ENCODE measurements at regions not wholly inside any gene's neighbourhood (a gene's known extent, or its start where the extent isn't known, plus 50 kb on each side); places are given as distances from the start of the nearest gene placed in this dataset.

DNA sequence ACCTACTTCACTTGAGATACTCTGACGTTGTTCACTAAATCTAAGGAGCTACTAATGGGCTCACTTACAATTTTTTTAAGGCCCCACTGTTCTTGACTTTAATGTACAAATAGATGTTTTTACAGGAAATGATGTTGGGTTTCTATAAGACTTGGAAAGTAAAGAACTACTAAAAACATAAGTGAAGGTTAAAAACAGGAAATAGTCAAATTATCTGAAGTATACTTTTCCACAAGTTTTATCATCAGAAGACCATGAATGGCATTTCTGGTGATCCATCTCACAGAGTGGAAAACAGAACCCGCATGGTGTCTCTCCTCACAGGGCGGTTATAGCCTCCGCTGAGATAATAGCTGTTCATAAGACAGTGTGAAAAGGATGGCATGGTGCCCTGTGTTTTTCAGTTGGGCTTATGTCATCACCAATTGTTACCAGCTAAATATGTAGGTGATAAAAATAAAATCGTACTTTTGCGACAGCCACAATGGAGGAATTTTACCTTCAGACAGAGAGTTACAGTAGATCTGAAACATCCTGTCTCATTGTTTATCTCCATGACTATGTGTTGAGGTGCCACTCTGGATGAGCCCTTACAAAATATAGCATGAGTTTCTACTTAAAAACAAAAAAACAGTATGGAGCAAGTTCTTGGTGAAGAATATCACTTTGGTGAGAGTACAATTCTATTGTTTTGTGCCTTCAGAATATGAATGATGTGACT lies 462.4 kb downstream of the RAP2B start:
- TF ChIP-seq EZH2 (IDR thresholded peaks at IDR 0.05; ENCODE audit: borderline replicate concordance, low read depth, low read length, severe bottlenecking): no peak
- TF ChIP-seq, protein P1, sequence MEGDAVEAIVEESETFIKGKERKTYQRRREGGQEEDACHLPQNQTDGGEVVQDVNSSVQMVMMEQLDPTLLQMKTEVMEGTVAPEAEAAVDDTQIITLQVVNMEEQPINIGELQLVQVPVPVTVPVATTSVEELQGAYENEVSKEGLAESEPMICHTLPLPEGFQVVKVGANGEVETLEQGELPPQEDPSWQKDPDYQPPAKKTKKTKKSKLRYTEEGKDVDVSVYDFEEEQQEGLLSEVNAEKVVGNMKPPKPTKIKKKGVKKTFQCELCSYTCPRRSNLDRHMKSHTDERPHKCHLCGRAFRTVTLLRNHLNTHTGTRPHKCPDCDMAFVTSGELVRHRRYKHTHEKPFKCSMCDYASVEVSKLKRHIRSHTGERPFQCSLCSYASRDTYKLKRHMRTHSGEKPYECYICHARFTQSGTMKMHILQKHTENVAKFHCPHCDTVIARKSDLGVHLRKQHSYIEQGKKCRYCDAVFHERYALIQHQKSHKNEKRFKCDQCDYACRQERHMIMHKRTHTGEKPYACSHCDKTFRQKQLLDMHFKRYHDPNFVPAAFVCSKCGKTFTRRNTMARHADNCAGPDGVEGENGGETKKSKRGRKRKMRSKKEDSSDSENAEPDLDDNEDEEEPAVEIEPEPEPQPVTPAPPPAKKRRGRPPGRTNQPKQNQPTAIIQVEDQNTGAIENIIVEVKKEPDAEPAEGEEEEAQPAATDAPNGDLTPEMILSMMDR (IDR thresholded peaks at IDR 0.05; ENCODE audit: extremely low read depth in 1 of 2, insufficient read depth in 1 of 2, low read depth in 1 of 2, low read length in 2 of 2): no peak
- TF ChIP-seq POLR2A (IDR thresholded peaks at IDR 0.05; ENCODE audit: low read depth, low read length): no peak
- TF ChIP-seq, protein P2, sequence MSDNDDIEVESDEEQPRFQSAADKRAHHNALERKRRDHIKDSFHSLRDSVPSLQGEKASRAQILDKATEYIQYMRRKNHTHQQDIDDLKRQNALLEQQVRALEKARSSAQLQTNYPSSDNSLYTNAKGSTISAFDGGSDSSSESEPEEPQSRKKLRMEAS (IDR thresholded peaks at IDR 0.05; ENCODE audit: insufficient read depth, insufficient read length): no peak
- TF ChIP-seq MYC (IDR thresholded peaks at IDR 0.05; ENCODE audit: low read depth, low read length): no peak
- no peak for TF ChIP-seq POLR2AphosphoS5 (IDR thresholded peaks at IDR 0.05; ENCODE audit: insufficient read depth, low read depth, low read length)
- TF ChIP-seq JUN (IDR thresholded peaks at IDR 0.05; ENCODE audit: borderline replicate concordance, insufficient read depth, insufficient read length, low read depth): no peak
- no peak for TF ChIP-seq FOS (IDR thresholded peaks at IDR 0.05; ENCODE audit: borderline replicate concordance, insufficient read depth, low read length)
